GM23338 (cell line): ENCODE measurements at regions not wholly inside any gene's neighbourhood (a gene's known extent, or its start where the extent isn't known, plus 50 kb on each side); places are given as distances from the start of the nearest gene placed in this dataset.

ENCODE experiments used
- ATAC-seq: fragments of 200-7000 bp; cut with Tn5 transposase; 3 replicates; pipeline ENCODE4 v1.9.1; 2020
- DNase-seq: peaks from one replicate; pipeline ENCODE4 v3.0.0-alpha.2; 2015; ENCODE audit warnings: low spot score
- H2AFZ ChIP-seq: fragments of 200-600 bp; sonication (generic); 2 replicates; pipeline ENCODE4 v1.8.0; 2016; ENCODE audit warnings: antibody characterized with exemption, mild to moderate bottlenecking, moderate library complexity
- H3F3A ChIP-seq: fragments of 200-600 bp; sonication (generic); replicated peaks from 2 replicates; pipeline ENCODE4 v1.8.0; 2017; ENCODE audit warnings: antibody characterized with exemption, mixed run types, low read depth
- H3K27ac ChIP-seq: fragments of 200-600 bp; sonication (generic); 2 replicates; pipeline ENCODE4 v1.6.1; 2016; ENCODE audit warnings: low read depth
- H3K27me3 ChIP-seq: fragments of 200-600 bp; sonication (generic); 2 replicates; pipeline ENCODE4 v1.8.0; 2016; ENCODE audit warnings: mild to moderate bottlenecking, mixed run types, moderate library complexity; ENCODE audit not compliant: insufficient read depth
- H3K36me3 ChIP-seq: fragments of 200-600 bp; sonication (generic); 2 replicates; pipeline ENCODE4 v1.8.0; 2016; ENCODE audit warnings: mild to moderate bottlenecking; ENCODE audit not compliant: insufficient read depth
- H3K4me1 ChIP-seq: fragments of 200-600 bp; sonication (generic); 2 replicates; pipeline ENCODE4 v1.8.0; 2016; ENCODE audit warnings: mild to moderate bottlenecking, moderate library complexity; ENCODE audit not compliant: insufficient read depth
- H3K4me2 ChIP-seq: fragments of 200-600 bp; sonication (generic); 2 replicates; pipeline ENCODE4 v1.7.1; 2017; ENCODE audit warnings: mixed run types
- H3K4me3 ChIP-seq: fragments of 200-600 bp; sonication (generic); 2 replicates; pipeline ENCODE4 v1.6.1; 2016; ENCODE audit warnings: mixed run types
- H3K79me2 ChIP-seq: fragments of 200-600 bp; sonication (generic); replicated peaks from 2 replicates; pipeline ENCODE4 v1.8.0; 2017; ENCODE audit warnings: mild to moderate bottlenecking; ENCODE audit not compliant: insufficient read depth
- H3K9me2 ChIP-seq: fragments of 200-600 bp; sonication (generic); 2 replicates; pipeline ENCODE4 v1.8.0; 2017; ENCODE audit not compliant: insufficient read depth
- H4K20me1 ChIP-seq: fragments of 200-600 bp; sonication (generic); replicated peaks from 2 replicates; pipeline ENCODE4 v1.8.0; 2017; ENCODE audit warnings: mild to moderate bottlenecking; ENCODE audit not compliant: insufficient read depth
- H3K27ac Mint-ChIP-seq: 2 replicates; pipeline ENCODE4 v1.8.0; 2020; ENCODE audit warnings: inconsistent platforms, mild to moderate bottlenecking, moderate library complexity, mixed read lengths
- H3K27me3 Mint-ChIP-seq: 3 replicates; pipeline ENCODE4 v1.8.0; 2022; ENCODE audit warnings: low read depth, mild to moderate bottlenecking, moderate library complexity, mixed read lengths, inconsistent platforms; ENCODE audit not compliant: insufficient read depth, poor library complexity
- H3K36me3 Mint-ChIP-seq: 3 replicates; pipeline ENCODE4 v1.8.0; 2021; ENCODE audit warnings: low read depth, mild to moderate bottlenecking, inconsistent platforms, moderate library complexity, mixed read lengths
- H3K4me1 Mint-ChIP-seq: 3 replicates; pipeline ENCODE4 v1.8.0; 2020; ENCODE audit warnings: mild to moderate bottlenecking, inconsistent platforms, mixed read lengths
- H3K4me3 Mint-ChIP-seq: 3 replicates; pipeline ENCODE4 v1.8.0; 2021; ENCODE audit warnings: moderate library complexity, mild to moderate bottlenecking, inconsistent platforms, mixed read lengths
- H3K9me3 Mint-ChIP-seq: 3 replicates; pipeline ENCODE4 v1.8.0; 2020; ENCODE audit warnings: moderate library complexity, mild to moderate bottlenecking, inconsistent platforms, mixed read lengths
- CTCF ChIP-seq, 2 experiments: fragments of 200-600 bp in 1 of 2; sonication (generic) in 1 of 2; conservative IDR thresholded peaks; 2 replicates each; pipeline versions ENCODE4 v1.5.1 to v1.6.1; 2016 to 2017; ENCODE audit warnings: antibody characterized with exemption in 2 of 2, low read depth in 2 of 2, mild to moderate bottlenecking in 2 of 2, moderate library complexity in 1 of 2
- ETS1 ChIP-seq: IDR thresholded peaks from 2 replicates; pipeline ENCODE4 v1.6.1; 2016; ENCODE audit warnings: antibody characterized with exemption
- EZH2 ChIP-seq: fragments of 200-600 bp; sonication (generic); IDR thresholded peaks from one replicate; pipeline ENCODE4 v1.8.0; 2017; ENCODE audit warnings: antibody characterized with exemption, mild to moderate bottlenecking, low read depth; ENCODE audit not compliant: unreplicated experiment
- JUNB ChIP-seq: IDR thresholded peaks from one replicate; pipeline ENCODE4 v1.6.1; 2016; ENCODE audit warnings: antibody characterized with exemption; ENCODE audit not compliant: unreplicated experiment
- NANOG ChIP-seq: IDR thresholded peaks from 2 replicates; pipeline ENCODE4 v1.6.1; 2016; ENCODE audit warnings: antibody characterized with exemption, borderline replicate concordance
- POLR2AphosphoS5 ChIP-seq: IDR thresholded peaks from 2 replicates; pipeline ENCODE4 v1.6.1; 2016; ENCODE audit warnings: antibody characterized with exemption, low read depth
- REST ChIP-seq: IDR thresholded peaks from one replicate; pipeline ENCODE4 v1.6.1; 2018; ENCODE audit warnings: antibody characterized with exemption; ENCODE audit not compliant: unreplicated experiment
- STAT1 ChIP-seq: IDR thresholded peaks from one replicate; pipeline ENCODE4 v1.6.1; 2016; ENCODE audit warnings: antibody characterized with exemption; ENCODE audit not compliant: unreplicated experiment
- ZNF114 ChIP-seq: fragments of 250-450 bp; sonication (Bioruptor Pico); IDR thresholded peaks from 2 replicates; pipeline ENCODE4 v1.5.0; 2020; ENCODE audit warnings: mild to moderate bottlenecking, moderate library complexity
- ZNF331 ChIP-seq: fragments of 250-450 bp; sonication (Bioruptor Pico); IDR thresholded peaks from 2 replicates; pipeline ENCODE4 v1.5.0; 2020; ENCODE audit warnings: low read depth, mild to moderate bottlenecking, moderate library complexity
- ZNF462 ChIP-seq: fragments of 250-450 bp; sonication (Bioruptor Pico); IDR thresholded peaks from 2 replicates; pipeline ENCODE4 v1.5.0; 2020; ENCODE audit warnings: mild to moderate bottlenecking, moderate library complexity

- TF ChIP-seq POLR2AphosphoS5 (no peak), ZNF331 (CRISPR knock-in tag) (no peak), ETS1 (no peak)
These were observed 223.1 kb upstream of the PTPRD start (continued) for GRCh38 chr9:10835791-10836463.

GRCh38 chr9:10843151-10843550 lies 230.3 kb upstream of the PTPRD start:
- Histone ChIP-seq H2AFZ (no peak overlapping the region), H3K27me3 (no peaks in the 10 kb centered on the region)
- no peak for DNase-seq
- TF ChIP-seq ZNF462 (CRISPR knock-in tag) (no peak), CTCF (conservative IDR thresholded peaks at IDR 0.05; ENCODE audit: low read depth in 2 of 2) (no peak), STAT1 (no peak), REST (no peak), EZH2 (no peak), JUNB (no peak), ZNF331 (CRISPR knock-in tag) (no peak), ZNF114 (no peak), POLR2AphosphoS5 (no peak), ETS1 (no peak), NANOG (no peak)

More at GRCh38 chr9:10843151-10843550, 230.3 kb upstream of the PTPRD start:
- H3K4me3 ChIP-seq = no peak overlapping the region
- H3K4me2 ChIP-seq = no peak overlapping the region
- no peaks in the 10 kb centered on the region; the same call in 1 of the 2 replicates for H3K9me2 ChIP-seq
- H3K4me1 Mint-ChIP-seq = no peaks in the 10 kb centered on the region
- H3K9me3 Mint-ChIP-seq = no peaks in the 10 kb centered on the region; the same call in 2 of the 3 replicates
- H3K4me1 ChIP-seq = no peaks in the 10 kb centered on the region
- H3K79me2 ChIP-seq = no peaks in the 10 kb centered on the region
- no peaks in the 10 kb centered on the region for H4K20me1 ChIP-seq
- H3K27me3 Mint-ChIP-seq = peaks cover 2% of the 10 kb centered on the region
- H3K27ac Mint-ChIP-seq = no peak overlapping the region
- no peaks in the 10 kb centered on the region for H3F3A ChIP-seq
- no peaks in the 10 kb centered on the region for H3K36me3 Mint-ChIP-seq
- H3K4me3 Mint-ChIP-seq = no peak overlapping the region
- H3K27ac ChIP-seq = no peak overlapping the region
- ATAC-seq = no peak
- no peaks in the 10 kb centered on the region for H3K36me3 ChIP-seq
